ENCODE measurements at regions not wholly inside any gene's neighbourhood (a gene's known extent, or its start where the extent isn't known, plus 50 kb on each side); places are given as distances from the start of the nearest gene placed in this dataset.

- TF ChIP-seq CTCF (IDR thresholded peaks at IDR 0.05; ENCODE audit: low read depth, low read length), result no peak
- DNase-seq (ENCODE audit: low read depth in 2 of 2), result no peak
- H3K4me3 ChIP-seq (replicated peaks in 1 of 2; ENCODE audit: low read depth in 2 of 2, low read length in 2 of 2), result no peak overlapping the region
Measured at GRCh38 chr19:57068921-57069697, 50.7 kb upstream of the USP29 start.
